NB4 (cell line): ENCODE measurements at regions not wholly inside any gene's neighbourhood (a gene's known extent, or its start where the extent isn't known, plus 50 kb on each side); places are given as distances from the start of the nearest gene placed in this dataset.

Experiments
- MAX ChIP-seq: IDR thresholded peaks from 2 replicates; pipeline ENCODE4 v1.6.1; 2011; ENCODE audit warnings: low read depth, low read length
- MYC ChIP-seq: IDR thresholded peaks from 2 replicates; pipeline ENCODE4 v1.6.1; 2011; ENCODE audit warnings: low read depth, low read length
- POLR2A ChIP-seq: IDR thresholded peaks from 2 replicates; pipeline ENCODE4 v1.6.1; 2011; ENCODE audit warnings: mild to moderate bottlenecking; ENCODE audit not compliant: insufficient read length; ENCODE audit errors: extremely low read depth
- TF ChIP-seq, protein P1 (sequence below): IDR thresholded peaks from one replicate; pipeline ENCODE4 v1.5.1; 2012; ENCODE audit warnings: low read depth, low read length

GRCh38 chr7:25624051-25624450 is 395.8 kb upstream of the NPVF start:
- TF ChIP-seq, protein P1, sequence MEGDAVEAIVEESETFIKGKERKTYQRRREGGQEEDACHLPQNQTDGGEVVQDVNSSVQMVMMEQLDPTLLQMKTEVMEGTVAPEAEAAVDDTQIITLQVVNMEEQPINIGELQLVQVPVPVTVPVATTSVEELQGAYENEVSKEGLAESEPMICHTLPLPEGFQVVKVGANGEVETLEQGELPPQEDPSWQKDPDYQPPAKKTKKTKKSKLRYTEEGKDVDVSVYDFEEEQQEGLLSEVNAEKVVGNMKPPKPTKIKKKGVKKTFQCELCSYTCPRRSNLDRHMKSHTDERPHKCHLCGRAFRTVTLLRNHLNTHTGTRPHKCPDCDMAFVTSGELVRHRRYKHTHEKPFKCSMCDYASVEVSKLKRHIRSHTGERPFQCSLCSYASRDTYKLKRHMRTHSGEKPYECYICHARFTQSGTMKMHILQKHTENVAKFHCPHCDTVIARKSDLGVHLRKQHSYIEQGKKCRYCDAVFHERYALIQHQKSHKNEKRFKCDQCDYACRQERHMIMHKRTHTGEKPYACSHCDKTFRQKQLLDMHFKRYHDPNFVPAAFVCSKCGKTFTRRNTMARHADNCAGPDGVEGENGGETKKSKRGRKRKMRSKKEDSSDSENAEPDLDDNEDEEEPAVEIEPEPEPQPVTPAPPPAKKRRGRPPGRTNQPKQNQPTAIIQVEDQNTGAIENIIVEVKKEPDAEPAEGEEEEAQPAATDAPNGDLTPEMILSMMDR = no peak
- TF ChIP-seq POLR2A = no peak
- TF ChIP-seq MAX = no peak
- TF ChIP-seq MYC = no peak
